GM23338 (cell line): ENCODE measurements at regions not wholly inside any gene's neighbourhood (a gene's known extent, or its start where the extent isn't known, plus 50 kb on each side); places are given as distances from the start of the nearest gene placed in this dataset.
A peak's percentile ranks its signal among the peaks of the same experiment; 100 is the strongest.

Experiments
- ATAC-seq: fragments of 200-7000 bp; cut with Tn5 transposase; 3 replicates; pipeline ENCODE4 v1.9.1; 2020
- DNase-seq: peaks from one replicate; pipeline ENCODE4 v3.0.0-alpha.2; 2015; ENCODE audit warnings: low spot score
- H2AFZ ChIP-seq: fragments of 200-600 bp; sonication (generic); 2 replicates; pipeline ENCODE4 v1.8.0; 2016; ENCODE audit warnings: antibody characterized with exemption, mild to moderate bottlenecking, moderate library complexity
- H3F3A ChIP-seq: fragments of 200-600 bp; sonication (generic); replicated peaks from 2 replicates; pipeline ENCODE4 v1.8.0; 2017; ENCODE audit warnings: antibody characterized with exemption, mixed run types, low read depth
- H3K27ac ChIP-seq: fragments of 200-600 bp; sonication (generic); 2 replicates; pipeline ENCODE4 v1.6.1; 2016; ENCODE audit warnings: low read depth
- H3K27me3 ChIP-seq: fragments of 200-600 bp; sonication (generic); 2 replicates; pipeline ENCODE4 v1.8.0; 2016; ENCODE audit warnings: mild to moderate bottlenecking, mixed run types, moderate library complexity; ENCODE audit not compliant: insufficient read depth
- H3K36me3 ChIP-seq: fragments of 200-600 bp; sonication (generic); 2 replicates; pipeline ENCODE4 v1.8.0; 2016; ENCODE audit warnings: mild to moderate bottlenecking; ENCODE audit not compliant: insufficient read depth
- H3K4me1 ChIP-seq: fragments of 200-600 bp; sonication (generic); 2 replicates; pipeline ENCODE4 v1.8.0; 2016; ENCODE audit warnings: mild to moderate bottlenecking, moderate library complexity; ENCODE audit not compliant: insufficient read depth
- H3K4me2 ChIP-seq: fragments of 200-600 bp; sonication (generic); 2 replicates; pipeline ENCODE4 v1.7.1; 2017; ENCODE audit warnings: mixed run types
- H3K4me3 ChIP-seq: fragments of 200-600 bp; sonication (generic); 2 replicates; pipeline ENCODE4 v1.6.1; 2016; ENCODE audit warnings: mixed run types
- H3K79me2 ChIP-seq: fragments of 200-600 bp; sonication (generic); replicated peaks from 2 replicates; pipeline ENCODE4 v1.8.0; 2017; ENCODE audit warnings: mild to moderate bottlenecking; ENCODE audit not compliant: insufficient read depth
- H3K9me2 ChIP-seq: fragments of 200-600 bp; sonication (generic); 2 replicates; pipeline ENCODE4 v1.8.0; 2017; ENCODE audit not compliant: insufficient read depth
- H4K20me1 ChIP-seq: fragments of 200-600 bp; sonication (generic); replicated peaks from 2 replicates; pipeline ENCODE4 v1.8.0; 2017; ENCODE audit warnings: mild to moderate bottlenecking; ENCODE audit not compliant: insufficient read depth
- H3K27ac Mint-ChIP-seq: 2 replicates; pipeline ENCODE4 v1.8.0; 2020; ENCODE audit warnings: inconsistent platforms, mild to moderate bottlenecking, moderate library complexity, mixed read lengths
- H3K27me3 Mint-ChIP-seq: 3 replicates; pipeline ENCODE4 v1.8.0; 2022; ENCODE audit warnings: low read depth, mild to moderate bottlenecking, moderate library complexity, mixed read lengths, inconsistent platforms; ENCODE audit not compliant: insufficient read depth, poor library complexity
- H3K36me3 Mint-ChIP-seq: 3 replicates; pipeline ENCODE4 v1.8.0; 2021; ENCODE audit warnings: low read depth, mild to moderate bottlenecking, inconsistent platforms, moderate library complexity, mixed read lengths
- H3K4me1 Mint-ChIP-seq: 3 replicates; pipeline ENCODE4 v1.8.0; 2020; ENCODE audit warnings: mild to moderate bottlenecking, inconsistent platforms, mixed read lengths
- H3K4me3 Mint-ChIP-seq: 3 replicates; pipeline ENCODE4 v1.8.0; 2021; ENCODE audit warnings: moderate library complexity, mild to moderate bottlenecking, inconsistent platforms, mixed read lengths
- H3K9me3 Mint-ChIP-seq: 3 replicates; pipeline ENCODE4 v1.8.0; 2020; ENCODE audit warnings: moderate library complexity, mild to moderate bottlenecking, inconsistent platforms, mixed read lengths
- CREB1 ChIP-seq: fragments of 250-450 bp; sonication (Bioruptor Pico); IDR thresholded peaks from 2 replicates; pipeline ENCODE4 v1.5.0; 2020; ENCODE audit warnings: low read depth, mild to moderate bottlenecking, moderate library complexity
- CTCF ChIP-seq, 2 experiments: fragments of 200-600 bp in 1 of 2; sonication (generic) in 1 of 2; conservative IDR thresholded peaks; 2 replicates each; pipeline versions ENCODE4 v1.5.1 to v1.6.1; 2016 to 2017; ENCODE audit warnings: antibody characterized with exemption in 2 of 2, low read depth in 2 of 2, mild to moderate bottlenecking in 2 of 2, moderate library complexity in 1 of 2
- EZH2phosphoT487 ChIP-seq: fragments of 200-600 bp; sonication (generic); IDR thresholded peaks from one replicate; pipeline ENCODE4 v1.8.1; 2018; ENCODE audit warnings: antibody characterized with exemption; ENCODE audit not compliant: unreplicated experiment
- NANOG ChIP-seq: IDR thresholded peaks from 2 replicates; pipeline ENCODE4 v1.6.1; 2016; ENCODE audit warnings: antibody characterized with exemption, borderline replicate concordance
- POLR2AphosphoS5 ChIP-seq: IDR thresholded peaks from 2 replicates; pipeline ENCODE4 v1.6.1; 2016; ENCODE audit warnings: antibody characterized with exemption, low read depth
- REST ChIP-seq: IDR thresholded peaks from one replicate; pipeline ENCODE4 v1.6.1; 2018; ENCODE audit warnings: antibody characterized with exemption; ENCODE audit not compliant: unreplicated experiment
- STAT1 ChIP-seq: IDR thresholded peaks from one replicate; pipeline ENCODE4 v1.6.1; 2016; ENCODE audit warnings: antibody characterized with exemption; ENCODE audit not compliant: unreplicated experiment

GRCh38 chr18:27619090-27619772 is 434.1 kb upstream of the CHST9 start (continued):
- TF ChIP-seq CTCF (conservative IDR thresholded peaks at IDR 0.05; ENCODE audit: low read depth in 2 of 2) = no peak

- no peaks in the 10 kb centered on the region for H3K9me3 Mint-ChIP-seq
- DNase-seq (peak; percentile 53), ATAC-seq (peak; percentile 31; the same call in 1 of the 3 replicates)
- no peak overlapping the region for H2AFZ ChIP-seq
- no peaks in the 10 kb centered on the region for H3K36me3 ChIP-seq
- no peaks in the 10 kb centered on the region for H4K20me1 ChIP-seq
- H3K27me3 ChIP-seq = no peaks in the 10 kb centered on the region
- no peaks in the 10 kb centered on the region for H3K27me3 Mint-ChIP-seq
- H3K4me1 ChIP-seq = peaks cover 7% of the 10 kb centered on the region; the same call in 1 of the 2 replicates
- no peaks in the 10 kb centered on the region for H3F3A ChIP-seq
- no peak overlapping the region for H3K27ac ChIP-seq
- no peak overlapping the region for H3K4me2 ChIP-seq
- TF ChIP-seq STAT1 (no peak), CTCF (conservative IDR thresholded peaks at IDR 0.05; ENCODE audit: low read depth in 2 of 2) (peak in 1 of 2 experiments; percentile 38; a peak in 2 of 4 replicates)
- H3K27ac Mint-ChIP-seq = no peak overlapping the region
- H3K4me3 ChIP-seq = no peak overlapping the region
- H3K79me2 ChIP-seq = no peaks in the 10 kb centered on the region
- H3K36me3 Mint-ChIP-seq = no peaks in the 10 kb centered on the region
- peaks cover 16% of the 10 kb centered on the region for H3K4me1 Mint-ChIP-seq
- H3K4me3 Mint-ChIP-seq = no peak overlapping the region
- H3K9me2 ChIP-seq = no peaks in the 10 kb centered on the region
Measured at GRCh38 chr18:27616324-27616723, 431.2 kb upstream of the CHST9 start.

GRCh38 chr18:27614951-27615844 is 430.1 kb upstream of the CHST9 start:
- no peaks in the 10 kb centered on the region for H3K27me3 Mint-ChIP-seq
- H3K4me3 ChIP-seq = no peak overlapping the region
- no peak overlapping the region for H3K4me3 Mint-ChIP-seq
- H3F3A ChIP-seq = no peaks in the 10 kb centered on the region
- no peak overlapping the region for H2AFZ ChIP-seq
- no peaks in the 10 kb centered on the region for H3K27me3 ChIP-seq
- DNase-seq (no peak), ATAC-seq (no peak)
- no peak overlapping the region; the same call in 1 of the 2 replicates for H3K27ac ChIP-seq
- no peaks in the 10 kb centered on the region for H4K20me1 ChIP-seq
- H3K4me1 ChIP-seq = peaks cover 7% of the 10 kb centered on the region; the same call in 1 of the 2 replicates
- no peaks in the 10 kb centered on the region for H3K9me3 Mint-ChIP-seq
- TF ChIP-seq EZH2phosphoT487 (no peak), CREB1 (no peak), REST (no peak), POLR2AphosphoS5 (no peak), NANOG (no peak)
- no peaks in the 10 kb centered on the region for H3K79me2 ChIP-seq
- peaks cover 16% of the 10 kb centered on the region for H3K4me1 Mint-ChIP-seq
- no peaks in the 10 kb centered on the region for H3K9me2 ChIP-seq
- H3K4me2 ChIP-seq = peak overlapping the region; percentile 20; the same call in 1 of the 2 replicates
- H3K36me3 ChIP-seq = no peaks in the 10 kb centered on the region
- no peaks in the 10 kb centered on the region for H3K36me3 Mint-ChIP-seq
- no peak overlapping the region for H3K27ac Mint-ChIP-seq
